ENCODE measurements at regions not wholly inside any gene's neighbourhood (a gene's known extent, or its start where the extent isn't known, plus 50 kb on each side); places are given as distances from the start of the nearest gene placed in this dataset.

GRCh38 chr21:22476726-22477646 lies 1478.8 kb downstream of the NCAM2 start:
- intact Hi-C loops (cut with micrococcal nuclease; ENCODE audit: unreplicated experiment), result no loop called here
- DNase-seq (ENCODE audit: low read depth, low spot score), result no peak
- ChIA-PET POLR2A (no interaction called here), RAD21 (ENCODE audit: unreplicated experiment) (no interaction called here), CTCF (no interaction called here), SMC1A (ENCODE audit: uncharacterized antibody, unreplicated experiment) (no interaction called here)
- no peak for ATAC-seq
- Histone ChIP-seq H3K79me2 (ENCODE audit: control insufficient read depth, insufficient read depth, low read length) (no peaks in the 10 kb centered on the region), H3K4me3 (no peak overlapping the region), H4K20me1 (ENCODE audit: control insufficient read depth, insufficient read depth) (no peaks in the 10 kb centered on the region), H3K4me1 (ENCODE audit: control insufficient read depth, insufficient read depth, low read length) (no peaks in the 10 kb centered on the region), H3K36me3 (ENCODE audit: control insufficient read depth in 2 of 2, insufficient read depth in 2 of 2, low read length in 1 of 2) (no peaks in the 10 kb centered on the region), H3K9me3 (replicated peaks; ENCODE audit: control insufficient read depth, insufficient read depth, low read length) (no peaks in the 10 kb centered on the region), H3K27me3 (replicated peaks in 1 of 2; ENCODE audit: control insufficient read depth in 2 of 2, insufficient read depth in 2 of 2, low read length in 1 of 2) (no peaks in the 10 kb centered on the region), H3K9ac (ENCODE audit: control insufficient read depth, insufficient read depth, low read length) (no peak overlapping the region), H3K4me2 (ENCODE audit: control insufficient read depth, insufficient read depth) (no peak overlapping the region), H2AFZ (ENCODE audit: control insufficient read depth, low read depth, low read length) (no peak overlapping the region), H3K27ac (ENCODE audit: control insufficient read depth, insufficient read depth) (no peak overlapping the region)
- TF ChIP-seq TAF1 (IDR thresholded peaks at IDR 0.05; ENCODE audit: borderline replicate concordance, low read depth, low read length), result no peak
- no peak for TF ChIP-seq HDAC6 (IDR thresholded peaks at IDR 0.05; ENCODE audit: unreplicated experiment)
- no peak for TF ChIP-seq E2F8 (IDR thresholded peaks at IDR 0.05; ENCODE audit: low read depth, partially characterized antibody)
- no peak for TF ChIP-seq SP1 (IDR thresholded peaks at IDR 0.05; ENCODE audit: low read depth, low read length)
- no peak for TF ChIP-seq EGR1 (IDR thresholded peaks at IDR 0.05; ENCODE audit: borderline replicate concordance in 1 of 2, low read depth in 2 of 2, low read length in 2 of 2)
- 0% methylated on average over 2 of the region's 2 CpGs for WGBS (ENCODE audit: insufficient coverage, insufficient replicate concordance, low lambda C conversion rate, missing lambda C conversion rate)
- no peak for FAIRE-seq
- in situ Hi-C loops (cut with MboI), result no loop called here
- BruUV-seq (replicated peaks), result no TSS peak
